ENCODE measurements at regions not wholly inside any gene's neighbourhood (a gene's known extent, or its start where the extent isn't known, plus 50 kb on each side); places are given as distances from the start of the nearest gene placed in this dataset.

GRCh38 chr10:78481842-78482241, 448.2 kb downstream of the RPS24 start:
- no peak for DNase-seq (ENCODE audit: low read depth)

DNA sequence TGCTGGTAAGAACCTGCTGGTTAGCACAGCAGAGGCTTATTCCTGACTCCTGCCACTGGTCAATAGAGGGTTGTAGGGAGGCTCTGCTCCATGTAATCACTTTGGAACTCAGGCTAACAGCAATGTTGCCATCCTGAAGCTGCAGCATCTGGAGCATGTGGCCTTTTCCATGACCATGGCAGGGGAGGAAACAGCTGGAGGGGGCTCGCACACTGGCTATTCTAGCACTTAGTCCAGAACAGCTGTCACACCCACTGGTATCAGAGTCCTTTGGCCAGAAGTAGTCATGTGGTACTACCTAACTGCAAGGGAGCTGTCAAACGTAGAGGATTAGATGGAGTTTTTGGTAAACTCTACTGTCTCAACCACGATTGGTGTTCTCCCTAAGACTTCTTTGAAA, 450.0 kb downstream of the RPS24 start:
- no peak for DNase-seq (ENCODE audit: low read depth)

GRCh38 chr10:78489034-78489433, 455.4 kb downstream of the RPS24 start:
- no peak for DNase-seq (ENCODE audit: low read depth)

- no peak for DNase-seq (ENCODE audit: low read depth)
Measured at GRCh38 chr10:78491812-78492211, 458.1 kb downstream of the RPS24 start.

DNA sequence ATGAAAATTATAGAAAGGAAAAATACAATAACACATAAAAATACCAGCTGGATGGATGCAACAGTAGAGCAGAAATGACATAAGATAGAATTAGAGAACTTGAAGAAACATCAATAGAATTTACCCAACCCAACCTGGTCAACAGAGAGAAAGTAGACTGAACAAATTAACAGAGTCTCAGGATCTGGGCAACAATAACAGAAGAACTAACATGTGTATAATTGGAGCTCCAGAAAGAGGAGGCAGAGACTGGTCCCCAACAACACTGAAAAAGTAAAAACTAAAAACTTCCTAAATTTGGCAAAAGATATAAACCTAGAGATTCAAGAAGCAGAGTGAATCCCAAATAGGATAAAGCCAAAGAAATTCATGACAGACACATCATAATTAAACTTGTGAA, 458.8 kb downstream of the RPS24 start:
- no peak for DNase-seq (ENCODE audit: low read depth)

- no peak for DNase-seq (ENCODE audit: low read depth)
Measured at GRCh38 chr10:78494179-78494578, 460.5 kb downstream of the RPS24 start.

DNA sequence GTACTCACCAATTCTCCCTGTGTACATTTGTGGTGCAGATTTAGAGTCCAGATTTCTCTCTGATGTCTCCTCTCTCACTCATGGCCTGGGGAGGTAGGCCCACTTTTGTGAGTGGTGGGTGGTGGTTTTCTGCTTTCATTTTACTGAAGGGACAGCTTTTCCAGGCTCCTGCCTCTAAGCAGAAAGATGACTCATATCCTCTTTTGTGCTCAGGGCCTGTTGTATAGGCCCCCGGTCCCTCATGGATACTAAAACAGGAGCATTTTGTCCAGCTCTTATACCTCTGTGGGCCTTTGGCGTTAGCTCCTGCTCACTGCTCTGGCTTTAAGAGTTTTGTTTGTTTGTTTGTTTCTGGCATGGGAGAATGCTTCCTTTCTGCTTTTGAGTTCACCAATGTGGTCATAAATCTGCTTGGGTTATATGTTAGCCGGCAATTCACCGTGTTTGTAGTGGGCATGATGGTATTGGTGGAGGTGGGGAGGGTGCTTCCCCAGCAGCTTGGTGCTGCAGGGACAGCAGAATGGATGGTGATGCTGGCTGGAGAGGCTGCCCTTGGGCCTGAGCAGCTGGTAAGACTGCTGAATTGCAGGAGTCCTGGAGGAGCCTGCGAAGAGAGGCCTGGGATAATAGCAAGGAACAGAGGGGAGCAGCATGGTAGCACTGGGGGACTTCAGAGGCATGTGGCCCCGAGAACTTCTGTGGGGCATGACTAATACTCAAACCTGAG, 468.7 kb downstream of the RPS24 start:
- DNase-seq (ENCODE audit: low read depth), result peak; percentile 6

DNA sequence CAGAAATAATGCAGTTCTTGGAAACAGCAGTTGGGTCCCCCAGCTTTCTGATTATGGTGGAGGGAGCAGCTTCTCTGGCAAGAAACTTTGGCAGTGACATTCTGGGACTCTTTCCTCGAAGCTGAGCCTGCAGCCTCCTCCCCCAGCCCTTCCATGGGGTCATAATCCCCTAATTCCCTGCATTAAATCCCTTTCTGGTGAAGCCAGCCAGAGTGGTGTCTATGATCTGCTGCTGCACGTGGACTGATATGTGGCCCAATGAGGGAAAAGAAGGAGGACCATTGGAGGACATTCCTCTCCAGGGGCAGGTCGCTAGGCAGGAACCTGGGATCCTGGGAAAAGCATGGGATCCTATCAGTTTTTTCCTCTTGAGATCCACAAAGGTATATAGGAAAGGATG, 470.5 kb downstream of the RPS24 start:
- no peak for DNase-seq (ENCODE audit: low read depth)

- DNase-seq (ENCODE audit: low read depth), result no peak
Measured at GRCh38 chr10:78505657-78506056, 472.0 kb downstream of the RPS24 start.

DNA sequence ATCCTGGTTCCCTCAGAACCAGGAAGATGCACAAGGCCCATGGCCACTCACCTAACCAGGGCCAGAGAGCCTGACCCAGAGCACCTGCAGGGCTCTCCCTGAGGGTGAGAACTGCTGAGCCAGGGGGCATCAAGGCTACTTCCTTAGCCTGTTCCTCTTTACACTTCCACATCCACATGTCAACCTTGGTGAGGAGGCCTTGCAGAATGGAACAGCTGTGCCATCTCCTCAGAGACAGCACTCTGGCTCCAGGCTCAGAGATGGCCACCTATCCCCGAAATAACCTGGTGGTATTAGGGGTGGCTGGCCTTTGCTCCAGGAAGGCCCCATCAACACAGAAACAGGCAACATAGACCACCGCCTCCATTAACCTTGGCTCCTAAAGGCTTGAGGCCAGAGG, 473.0 kb downstream of the RPS24 start:
- no peak for DNase-seq (ENCODE audit: low read depth)

DNA sequence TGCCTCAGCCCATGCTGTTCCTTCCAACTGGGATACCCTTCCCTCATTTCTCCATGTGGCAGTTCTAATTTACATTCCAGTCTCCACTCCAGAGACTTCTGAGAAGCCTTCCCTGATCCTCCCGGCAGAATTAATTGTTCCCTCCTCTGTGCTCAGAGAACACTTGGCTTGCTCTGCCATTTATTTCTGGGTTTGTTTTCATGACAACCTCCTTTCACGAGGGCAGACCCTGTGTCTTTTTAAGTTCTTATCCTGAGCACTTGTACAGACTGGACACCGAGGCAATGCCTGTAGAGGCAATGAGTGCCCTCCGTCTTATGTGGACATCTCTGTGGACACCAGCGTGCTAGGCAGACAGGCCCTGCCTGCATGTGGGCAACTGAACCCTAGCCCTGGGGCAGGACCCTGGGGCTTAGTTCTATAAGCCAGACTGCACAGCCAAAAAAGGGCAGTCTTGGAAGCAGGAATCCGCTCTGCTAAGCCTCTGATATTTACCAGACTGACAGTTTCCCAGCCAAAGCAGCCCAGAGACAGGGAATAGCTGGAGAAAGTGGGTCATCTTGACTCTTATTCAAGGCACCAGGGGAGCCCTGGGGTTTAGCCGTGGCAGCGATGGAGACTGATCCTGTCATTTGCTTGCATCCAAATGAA, 474.0 kb downstream of the RPS24 start:
- DNase-seq (ENCODE audit: low read depth), result no peak

- DNase-seq (ENCODE audit: low read depth), result no peak
Measured at GRCh38 chr10:78508955-78509748, 475.5 kb downstream of the RPS24 start.

GRCh38 chr10:78510566-78511323, 477.1 kb downstream of the RPS24 start:
- DNase-seq (ENCODE audit: low read depth), result no peak

- DNase-seq (ENCODE audit: low read depth), result no peak
Measured at GRCh38 chr10:78511324-78512204, 477.9 kb downstream of the RPS24 start.

DNA sequence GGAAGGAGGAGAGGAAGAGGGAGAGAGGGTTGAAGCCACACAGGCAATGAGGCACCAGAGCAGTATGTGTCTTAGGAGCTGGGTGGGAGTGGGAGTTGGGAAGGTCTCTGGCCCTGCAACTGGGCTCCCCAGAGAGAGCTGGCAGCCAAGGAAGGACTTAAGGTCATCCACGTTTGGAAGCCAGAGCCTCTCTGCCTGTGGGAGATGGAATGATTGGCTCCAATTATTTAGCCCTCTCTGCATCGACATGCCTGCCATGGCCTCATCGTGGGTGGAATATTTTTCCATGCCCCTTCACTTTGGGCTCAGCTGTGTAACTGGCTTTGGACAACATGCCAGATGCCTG, 478.5 kb downstream of the RPS24 start:
- DNase-seq (ENCODE audit: low read depth), result no peak

DNA sequence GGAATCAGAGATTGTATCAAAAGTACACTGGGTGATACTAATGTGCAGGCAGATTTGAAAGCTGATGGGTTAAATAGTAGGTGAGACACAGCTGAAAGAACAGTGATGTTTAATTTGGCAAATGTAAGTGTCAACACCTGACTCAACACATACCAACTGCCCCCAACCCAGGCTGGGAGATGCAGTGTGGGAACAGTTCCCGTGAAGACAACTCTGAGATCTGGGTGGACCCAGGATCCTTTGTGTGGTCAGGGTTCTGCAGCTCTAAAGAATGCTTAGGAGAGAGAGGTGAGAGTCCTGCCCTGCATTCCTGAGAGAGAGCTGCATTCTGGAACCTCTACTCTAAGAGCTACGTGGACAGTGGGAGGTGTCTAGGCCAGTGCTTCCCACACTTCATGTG, 479.7 kb downstream of the RPS24 start:
- no peak for DNase-seq (ENCODE audit: low read depth)

DNA sequence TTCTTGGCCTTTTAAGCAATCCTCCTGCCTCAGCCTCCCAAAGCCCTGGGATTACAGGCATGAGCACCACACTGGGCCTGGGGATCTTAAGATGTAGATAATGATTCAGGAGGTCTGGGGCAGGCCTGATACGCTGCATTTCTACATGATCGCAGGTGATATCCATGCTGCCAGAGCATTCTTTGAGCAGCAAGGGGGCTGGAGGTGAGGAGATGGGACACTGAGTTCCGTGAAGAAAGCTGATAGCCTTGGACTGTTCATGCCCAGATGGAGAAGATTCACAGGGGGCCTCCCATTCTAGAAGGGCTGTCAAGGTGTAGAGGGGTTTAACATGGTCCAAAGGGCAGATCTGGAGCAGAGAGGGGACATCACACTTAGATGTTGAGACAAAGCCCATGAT, 480.3 kb downstream of the RPS24 start:
- DNase-seq (ENCODE audit: low read depth), result no peak

- no peak for DNase-seq (ENCODE audit: low read depth)
Measured at GRCh38 chr10:78514459-78514858, 480.8 kb downstream of the RPS24 start.

DNA sequence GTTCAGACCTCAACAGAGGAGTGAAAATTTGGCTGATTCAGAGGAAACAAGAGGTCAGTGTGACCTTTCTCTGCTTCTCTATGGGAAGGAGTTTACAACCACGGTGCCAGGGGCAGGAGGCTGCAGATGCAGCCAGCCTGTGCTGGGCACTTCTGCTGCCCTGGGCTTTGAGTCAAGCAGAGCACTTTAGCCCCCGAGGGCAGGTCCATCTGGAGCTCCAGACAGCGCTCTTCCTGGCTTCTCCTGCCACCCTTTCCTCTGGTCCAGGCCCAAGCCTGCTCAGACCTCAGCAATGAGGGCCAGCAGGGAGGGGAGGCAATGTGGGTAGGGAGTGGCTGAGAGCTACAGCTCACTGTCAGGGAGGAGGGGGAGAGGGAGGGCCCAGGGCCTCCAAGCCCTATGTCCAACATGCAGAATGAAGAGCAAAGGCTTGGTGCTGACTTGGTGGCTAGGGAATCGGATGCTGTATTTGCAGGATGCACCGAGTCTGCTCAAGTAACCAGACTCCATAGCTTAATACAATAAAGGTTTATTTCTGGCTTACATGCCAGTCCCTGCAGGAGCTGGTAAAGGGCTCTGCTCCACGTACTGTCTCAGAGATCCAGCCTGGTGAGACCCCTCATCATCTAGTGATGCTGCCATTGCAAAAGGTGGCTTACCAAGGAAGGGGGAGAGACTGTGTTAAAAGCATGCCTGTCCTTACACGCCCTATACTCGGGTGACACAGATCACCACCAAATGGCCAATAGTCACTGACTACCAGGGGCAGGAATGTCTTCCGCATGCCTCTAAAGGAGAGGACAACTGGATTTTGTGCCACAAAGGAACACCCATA, 481.6 kb downstream of the RPS24 start:
- DNase-seq (ENCODE audit: low read depth), result no peak

- DNase-seq (ENCODE audit: low read depth), result no peak
Measured at GRCh38 chr10:78515873-78516153, 482.1 kb downstream of the RPS24 start.

DNA sequence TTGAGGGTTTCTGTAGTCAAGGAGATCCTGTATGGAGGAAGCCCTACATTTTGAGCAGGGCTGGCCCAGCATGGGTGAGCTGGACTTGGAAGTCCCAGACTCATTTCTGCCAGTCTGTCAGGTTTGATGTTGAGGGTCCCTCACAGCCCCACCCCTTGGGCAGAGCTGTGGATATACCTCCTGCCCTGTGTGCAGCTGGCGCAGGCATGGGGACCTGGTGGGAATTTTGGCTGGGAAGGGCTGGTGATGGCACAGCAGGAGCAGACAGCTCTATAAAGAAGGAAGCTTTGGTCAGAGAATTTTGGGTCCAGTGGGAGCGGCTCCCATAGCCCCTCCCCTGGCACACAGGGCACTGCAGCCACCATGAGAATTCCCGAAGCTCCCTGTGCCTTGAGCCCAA, 482.6 kb downstream of the RPS24 start:
- DNase-seq (ENCODE audit: low read depth), result no peak

Measured in non-pigmented ciliary epithelial cell (primary cell).